ENCODE measurements at regions not wholly inside any gene's neighbourhood (a gene's known extent, or its start where the extent isn't known, plus 50 kb on each side); places are given as distances from the start of the nearest gene placed in this dataset.

DNA sequence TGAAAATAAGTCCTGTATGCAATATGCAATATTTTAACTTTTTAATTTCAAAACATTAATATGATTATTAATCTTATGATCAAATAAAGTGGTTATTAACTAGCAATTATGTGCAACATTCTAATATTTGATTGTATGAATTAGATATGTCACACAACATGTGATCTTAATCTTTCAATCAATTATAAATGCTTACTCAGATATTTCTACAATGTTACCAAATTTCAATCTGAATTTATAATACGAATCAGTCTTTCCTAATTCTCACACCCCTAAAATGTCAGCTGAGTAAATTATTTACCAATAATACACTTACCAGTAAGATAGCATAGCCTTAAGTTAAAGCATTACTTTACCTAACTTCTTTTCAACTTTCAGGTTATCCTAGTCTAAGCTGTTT, 186.3 kb downstream of the CALCRL start:
- TF ChIP-seq, protein P1, sequence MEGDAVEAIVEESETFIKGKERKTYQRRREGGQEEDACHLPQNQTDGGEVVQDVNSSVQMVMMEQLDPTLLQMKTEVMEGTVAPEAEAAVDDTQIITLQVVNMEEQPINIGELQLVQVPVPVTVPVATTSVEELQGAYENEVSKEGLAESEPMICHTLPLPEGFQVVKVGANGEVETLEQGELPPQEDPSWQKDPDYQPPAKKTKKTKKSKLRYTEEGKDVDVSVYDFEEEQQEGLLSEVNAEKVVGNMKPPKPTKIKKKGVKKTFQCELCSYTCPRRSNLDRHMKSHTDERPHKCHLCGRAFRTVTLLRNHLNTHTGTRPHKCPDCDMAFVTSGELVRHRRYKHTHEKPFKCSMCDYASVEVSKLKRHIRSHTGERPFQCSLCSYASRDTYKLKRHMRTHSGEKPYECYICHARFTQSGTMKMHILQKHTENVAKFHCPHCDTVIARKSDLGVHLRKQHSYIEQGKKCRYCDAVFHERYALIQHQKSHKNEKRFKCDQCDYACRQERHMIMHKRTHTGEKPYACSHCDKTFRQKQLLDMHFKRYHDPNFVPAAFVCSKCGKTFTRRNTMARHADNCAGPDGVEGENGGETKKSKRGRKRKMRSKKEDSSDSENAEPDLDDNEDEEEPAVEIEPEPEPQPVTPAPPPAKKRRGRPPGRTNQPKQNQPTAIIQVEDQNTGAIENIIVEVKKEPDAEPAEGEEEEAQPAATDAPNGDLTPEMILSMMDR (IDR thresholded peaks at IDR 0.05; ENCODE audit: low read depth, low read length), result no peak
- H3K4me3 ChIP-seq (ENCODE audit: low read depth, low read length), result no peak overlapping the region

DNA sequence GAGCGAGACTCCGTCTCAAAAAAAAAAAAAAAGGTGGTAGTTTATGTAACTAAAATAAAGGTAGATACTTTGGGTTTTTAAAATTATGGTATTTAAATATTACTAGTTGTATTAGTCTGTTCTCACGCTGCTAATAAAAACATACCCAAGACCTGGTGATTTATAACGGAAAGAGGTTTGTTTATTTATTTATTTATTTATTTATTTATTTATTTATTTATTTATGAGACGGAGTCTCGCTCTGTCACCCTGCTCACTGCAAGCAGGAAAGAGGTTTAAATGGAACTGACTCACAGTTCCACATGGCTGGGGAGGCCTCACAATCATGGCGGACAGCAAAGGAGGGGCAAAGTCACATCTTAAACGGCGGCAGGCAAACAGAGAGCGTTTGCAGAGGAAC, 196.0 kb downstream of the CALCRL start:
- TF ChIP-seq, protein P1 (IDR thresholded peaks at IDR 0.05; ENCODE audit: low read depth, low read length), result no peak
- H3K4me3 ChIP-seq (ENCODE audit: low read depth, low read length), result no peak overlapping the region

DNA sequence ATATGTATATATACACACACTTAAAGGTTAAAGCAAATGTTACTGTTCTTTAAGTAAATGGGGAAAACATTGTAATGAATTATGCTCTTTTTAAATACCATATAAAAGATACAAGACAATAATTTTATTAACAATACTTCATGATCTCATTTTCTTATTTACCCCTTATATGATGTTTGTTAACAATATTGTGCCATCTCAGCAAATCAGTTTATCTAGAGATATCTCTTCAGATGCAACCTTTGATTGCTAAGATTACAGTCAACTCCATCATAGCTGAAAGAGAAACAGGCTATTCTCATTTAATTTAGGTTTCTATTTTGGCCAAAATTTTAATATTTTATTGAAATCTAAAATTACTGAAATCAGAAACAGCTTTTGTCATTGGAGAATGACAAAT, 197.9 kb downstream of the CALCRL start:
- no peak overlapping the region for H3K4me3 ChIP-seq (ENCODE audit: low read depth, low read length)

DNA sequence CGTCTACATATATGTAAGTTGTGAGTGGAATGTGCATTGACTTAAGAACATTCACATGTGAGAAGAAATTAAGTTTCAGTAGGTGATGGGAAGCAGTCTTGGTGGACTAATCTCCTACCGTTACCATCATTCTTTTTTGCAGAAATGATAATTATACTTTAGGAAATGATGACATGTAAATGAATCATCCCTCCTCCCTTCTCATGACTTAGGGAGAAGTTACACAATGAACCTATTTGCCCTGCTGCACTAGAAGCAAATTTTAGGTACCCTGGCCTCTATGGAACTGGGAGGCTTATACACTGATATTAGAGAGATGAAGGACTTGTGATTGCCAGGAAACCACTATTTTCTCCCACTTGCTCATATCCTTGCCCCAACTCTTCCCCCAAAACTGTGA, 214.2 kb downstream of the CALCRL start:
- TF ChIP-seq, protein P1 (IDR thresholded peaks at IDR 0.05; ENCODE audit: low read depth, low read length), result no peak
- no peak overlapping the region for H3K4me3 ChIP-seq (ENCODE audit: low read depth, low read length)

More for the DNA sequence above, 197.9 kb downstream of the CALCRL start:
- TF ChIP-seq, protein P1 (IDR thresholded peaks at IDR 0.05; ENCODE audit: low read depth, low read length), result no peak

DNA sequence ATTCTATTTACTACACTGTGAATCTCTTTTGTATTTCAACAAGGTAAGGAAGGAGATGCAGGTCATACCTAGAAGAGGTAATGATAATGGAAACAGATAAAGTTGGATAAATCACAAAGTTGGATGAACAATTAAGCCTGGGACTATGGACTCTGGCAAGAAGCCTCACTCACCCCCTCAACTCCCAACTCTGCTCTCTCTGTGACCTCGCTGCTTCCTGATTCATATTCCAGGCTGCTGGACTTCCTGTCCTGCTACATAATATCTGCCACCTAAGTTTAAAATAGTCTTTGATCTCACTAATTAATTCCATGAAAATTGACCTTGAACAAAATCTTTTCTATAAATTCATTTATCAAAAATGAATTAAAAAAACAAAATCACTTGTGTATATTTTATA, 215.3 kb downstream of the CALCRL start:
- TF ChIP-seq, protein P1 (IDR thresholded peaks at IDR 0.05; ENCODE audit: low read depth, low read length), result no peak
- no peak overlapping the region for H3K4me3 ChIP-seq (ENCODE audit: low read depth, low read length)

DNA sequence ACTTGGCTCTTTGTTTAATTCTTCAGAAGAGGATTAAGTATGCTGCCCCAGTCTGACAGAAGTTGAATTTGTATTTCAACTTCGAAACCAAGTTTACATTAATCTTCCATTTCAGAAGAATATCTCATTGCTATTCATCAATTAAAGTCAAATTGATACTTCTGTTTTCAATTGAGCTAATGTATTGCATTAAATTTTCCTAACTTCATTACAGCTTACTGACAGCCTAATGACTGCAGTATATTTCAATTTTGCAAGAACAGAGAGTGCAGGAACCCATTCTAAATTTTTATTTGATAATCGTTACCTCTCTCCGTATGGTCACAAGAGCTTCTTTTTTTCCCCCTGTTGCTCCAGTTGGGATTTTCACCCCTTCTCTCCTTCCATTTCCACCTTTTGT, 218.0 kb downstream of the CALCRL start:
- TF ChIP-seq, protein P1 (IDR thresholded peaks at IDR 0.05; ENCODE audit: low read depth, low read length), result no peak
- H3K4me3 ChIP-seq (ENCODE audit: low read depth, low read length), result no peak overlapping the region

DNA sequence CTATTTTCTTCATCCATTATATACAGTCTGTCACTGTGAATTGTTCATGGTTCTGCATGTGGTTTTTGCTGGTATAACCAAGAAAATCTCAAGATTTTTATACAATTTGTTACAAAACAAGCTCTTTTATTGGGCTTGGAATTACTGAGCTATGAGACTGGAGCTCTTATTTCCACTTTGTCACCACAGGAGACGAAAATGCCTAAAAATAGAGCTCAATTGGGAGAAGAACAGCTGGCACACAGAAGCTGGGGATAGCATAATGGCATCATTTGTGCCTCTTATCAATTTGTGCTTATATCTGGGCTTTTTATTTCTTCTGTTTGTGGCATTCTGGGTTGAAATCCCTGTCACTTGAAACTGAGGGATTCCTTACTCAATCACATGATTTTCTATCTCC, 219.1 kb downstream of the CALCRL start:
- TF ChIP-seq, protein P1 (IDR thresholded peaks at IDR 0.05; ENCODE audit: low read depth, low read length), result no peak
- no peak overlapping the region for H3K4me3 ChIP-seq (ENCODE audit: low read depth, low read length)
